Osteocyte (in vitro differentiated cells): ENCODE measurements at regions not wholly inside any gene's neighbourhood (a gene's known extent, or its start where the extent isn't known, plus 50 kb on each side); places are given as distances from the start of the nearest gene placed in this dataset.

Source experiments
- DNase-seq: peaks from one replicate; pipeline ENCODE4 v3.0.0; 2021; ENCODE audit warnings: mixed read lengths; ENCODE audit not compliant: unreplicated experiment; ENCODE audit errors: extremely low spot score
- H3K27ac Mint-ChIP-seq: one replicate; pipeline ENCODE4 v1.8.0; 2021; ENCODE audit warnings: mild to moderate bottlenecking, mixed read lengths; ENCODE audit not compliant: unreplicated experiment
- H3K27me3 Mint-ChIP-seq: one replicate; pipeline ENCODE4 v1.8.0; 2021; ENCODE audit warnings: mixed read lengths; ENCODE audit not compliant: unreplicated experiment
- H3K36me3 Mint-ChIP-seq: one replicate; pipeline ENCODE4 v1.8.0; 2021; ENCODE audit warnings: mixed read lengths; ENCODE audit not compliant: unreplicated experiment
- H3K4me1 Mint-ChIP-seq: one replicate; pipeline ENCODE4 v1.8.0; 2021; ENCODE audit warnings: mixed read lengths; ENCODE audit not compliant: unreplicated experiment
- H3K4me3 Mint-ChIP-seq: one replicate; pipeline ENCODE4 v1.8.0; 2021; ENCODE audit warnings: mild to moderate bottlenecking, moderate library complexity, mixed read lengths; ENCODE audit not compliant: unreplicated experiment
- H3K9me3 Mint-ChIP-seq: one replicate; pipeline ENCODE4 v1.8.0; 2021; ENCODE audit warnings: mixed read lengths; ENCODE audit not compliant: unreplicated experiment
- CTCF ChIP-seq: fragments of 200-600 bp; sonication (generic); IDR thresholded peaks from 2 replicates; pipeline ENCODE4 v1.5.0; 2021; ENCODE audit warnings: antibody characterized with exemption, mild to moderate bottlenecking, moderate library complexity

- no peak overlapping the region for H3K4me3 Mint-ChIP-seq
Measured at GRCh38 chr2:220044383-220044782, 417.0 kb downstream of the SLC4A3 start.

GRCh38 chr2:220046507-220046906 is 419.1 kb downstream of the SLC4A3 start:
- Mint-ChIP-seq H3K27me3 (no peaks in the 10 kb centered on the region), H3K27ac (peak overlapping the region; percentile 39), H3K9me3 (peaks cover 9% of the 10 kb centered on the region), H3K4me1 (peaks cover 69% of the 10 kb centered on the region), H3K4me3 (no peak overlapping the region), H3K36me3 (no peaks in the 10 kb centered on the region)
- no peak for TF ChIP-seq CTCF
- no peak for DNase-seq

More at GRCh38 chr2:220044383-220044782, 417.0 kb downstream of the SLC4A3 start:
- Mint-ChIP-seq H3K9me3 (peaks cover 9% of the 10 kb centered on the region), H3K27ac (peak overlapping the region; percentile 76), H3K36me3 (no peaks in the 10 kb centered on the region), H3K27me3 (no peaks in the 10 kb centered on the region), H3K4me1 (peaks cover 79% of the 10 kb centered on the region)
- DNase-seq = no peak
- no peak for TF ChIP-seq CTCF

- no peak for TF ChIP-seq CTCF
Measured at GRCh38 chr2:220051716-220052115, 424.3 kb downstream of the SLC4A3 start.

GRCh38 chr2:220053919-220054318 is 426.5 kb downstream of the SLC4A3 start:
- H3K27me3 Mint-ChIP-seq = no peaks in the 10 kb centered on the region
- peaks cover under 1% of the 10 kb centered on the region for H3K4me1 Mint-ChIP-seq
- TF ChIP-seq CTCF = peak; percentile 36
- no peak for DNase-seq
- H3K27ac Mint-ChIP-seq = no peak overlapping the region
- no peak overlapping the region for H3K4me3 Mint-ChIP-seq
- no peaks in the 10 kb centered on the region for H3K36me3 Mint-ChIP-seq
- H3K9me3 Mint-ChIP-seq = peaks cover 5% of the 10 kb centered on the region

More at GRCh38 chr2:220051716-220052115, 424.3 kb downstream of the SLC4A3 start:
- Mint-ChIP-seq H3K4me1 (peaks cover 21% of the 10 kb centered on the region), H3K9me3 (peaks cover 9% of the 10 kb centered on the region), H3K27ac (no peak overlapping the region), H3K36me3 (no peaks in the 10 kb centered on the region), H3K27me3 (no peaks in the 10 kb centered on the region), H3K4me3 (no peak overlapping the region)
- DNase-seq = no peak

- H3K36me3 Mint-ChIP-seq = no peaks in the 10 kb centered on the region
- no peak for TF ChIP-seq CTCF
- no peak for DNase-seq
- H3K27me3 Mint-ChIP-seq = no peaks in the 10 kb centered on the region
- no peak overlapping the region for H3K4me3 Mint-ChIP-seq
- no peak overlapping the region for H3K27ac Mint-ChIP-seq
- H3K4me1 Mint-ChIP-seq = no peaks in the 10 kb centered on the region
- H3K9me3 Mint-ChIP-seq = peaks cover 5% of the 10 kb centered on the region
Measured at GRCh38 chr2:220057391-220057790, 430.0 kb downstream of the SLC4A3 start.
